IPS-NIHi7 (cell line): ENCODE measurements at regions not wholly inside any gene's neighbourhood (a gene's known extent, or its start where the extent isn't known, plus 50 kb on each side); places are given as distances from the start of the nearest gene placed in this dataset.
A peak's percentile ranks its signal among the peaks of the same experiment; 100 is the strongest.

ENCODE experiments used
- DNase-seq: peaks from one replicate; pipeline ENCODE4 v3.0.0; 2012; ENCODE audit warnings: mixed read lengths; ENCODE audit errors: extremely low spot score

GRCh38 chr9:25613709-25614108, 64.5 kb downstream of the TUSC1 start:
- no peak for DNase-seq

- no peak for DNase-seq
Observed at GRCh38 chr9:25603106-25603505, 75.1 kb downstream of the TUSC1 start.

DNA sequence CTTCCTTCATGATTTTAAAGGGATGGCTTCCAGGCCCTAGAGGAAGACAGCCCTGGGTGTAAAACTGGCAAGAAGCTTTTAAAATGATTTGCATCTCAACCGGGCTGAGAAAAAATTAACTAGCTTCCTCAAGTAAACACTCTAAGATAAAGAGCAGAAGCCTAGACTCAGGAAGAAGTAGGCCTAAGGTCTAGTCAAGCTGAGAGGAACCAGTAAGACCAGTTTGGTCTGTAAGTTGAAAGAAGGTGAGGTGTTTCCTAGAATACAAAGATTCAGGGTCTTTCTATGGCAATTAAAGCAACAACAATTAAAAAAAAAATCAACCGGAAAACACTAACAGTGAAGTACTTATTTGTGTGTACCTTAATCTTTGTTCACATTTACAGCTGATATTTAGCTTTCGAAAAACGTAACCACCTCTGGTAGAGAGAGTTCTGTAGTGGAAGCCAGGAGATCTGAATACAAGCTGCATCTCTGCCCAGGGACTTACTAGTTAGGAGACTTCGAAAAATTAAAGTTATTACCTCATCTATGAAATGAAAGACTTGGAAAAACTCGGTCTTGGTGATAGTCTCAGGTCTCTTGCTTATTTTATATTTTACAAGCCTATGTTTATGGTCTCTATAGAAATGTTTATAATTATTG, 75.7 kb downstream of the TUSC1 start:
- DNase-seq = peak; percentile 19

GRCh38 chr9:25600501-25600900, 77.7 kb downstream of the TUSC1 start:
- DNase-seq = no peak

DNA sequence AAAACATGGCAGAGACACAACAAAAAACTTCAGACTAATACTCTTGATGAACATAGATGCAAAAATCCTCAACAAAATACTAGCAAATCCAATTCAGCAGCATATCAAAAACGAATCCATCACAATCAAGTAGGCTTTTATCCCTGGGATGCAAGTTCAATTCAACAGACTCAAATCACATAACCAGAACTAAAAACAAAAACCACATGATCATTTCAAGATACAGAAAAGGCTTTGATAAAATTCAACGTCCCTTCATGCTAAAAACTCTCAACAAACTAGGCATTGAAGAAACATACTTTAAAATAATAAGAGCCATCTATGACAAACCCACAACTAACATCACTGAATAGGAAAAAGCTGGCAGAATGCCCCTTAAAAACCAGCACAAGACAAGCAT, 93.6 kb downstream of the TUSC1 start:
- DNase-seq = no peak

GRCh38 chr9:25573281-25573680, 105.0 kb downstream of the TUSC1 start:
- DNase-seq = no peak

- DNase-seq = no peak
Observed at GRCh38 chr9:25571491-25571890, 106.8 kb downstream of the TUSC1 start.

- no peak for DNase-seq
Observed at GRCh38 chr9:25570802-25571201, 107.4 kb downstream of the TUSC1 start.

DNA sequence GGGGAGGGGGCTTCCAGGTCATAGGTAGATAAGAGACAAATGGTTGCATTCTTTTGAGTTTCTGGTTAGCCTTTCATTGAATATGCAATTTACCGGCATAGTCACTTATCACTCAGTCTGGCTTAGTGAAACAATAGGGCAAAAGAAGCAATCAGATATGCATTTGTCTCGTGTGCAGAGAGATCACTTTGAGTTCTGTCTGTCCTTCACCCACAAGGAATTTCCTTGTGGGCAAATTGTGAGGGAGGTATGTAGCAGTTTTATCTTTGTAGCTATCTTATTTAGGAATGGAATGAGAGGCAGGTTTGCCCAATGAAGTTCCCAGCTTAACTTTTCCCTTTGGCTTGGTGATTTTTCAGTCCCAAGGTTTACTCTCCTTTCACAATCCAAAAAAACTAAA, 116.1 kb downstream of the TUSC1 start:
- DNase-seq = no peak

GRCh38 chr9:25557645-25558300, 120.5 kb downstream of the TUSC1 start:
- no peak for DNase-seq

DNA sequence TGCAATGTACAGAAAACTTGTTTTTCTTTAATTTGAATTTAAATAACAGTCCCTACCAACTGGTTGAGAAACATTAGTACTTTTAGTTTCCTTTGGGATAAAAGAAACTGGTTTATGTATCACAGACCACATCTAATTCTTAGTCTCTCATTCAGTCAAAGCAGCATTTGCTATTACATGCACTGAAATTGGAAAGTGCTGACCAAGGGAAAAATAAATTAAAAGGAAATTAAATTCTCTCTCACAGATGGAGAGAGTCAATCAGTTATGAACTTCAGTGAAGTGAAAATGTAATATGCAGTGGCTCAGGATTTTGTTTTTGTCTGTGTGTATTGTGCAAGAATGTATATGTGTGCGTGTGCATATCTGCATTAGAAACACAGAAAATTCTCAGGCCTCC, 121.7 kb downstream of the TUSC1 start:
- no peak for DNase-seq

DNA sequence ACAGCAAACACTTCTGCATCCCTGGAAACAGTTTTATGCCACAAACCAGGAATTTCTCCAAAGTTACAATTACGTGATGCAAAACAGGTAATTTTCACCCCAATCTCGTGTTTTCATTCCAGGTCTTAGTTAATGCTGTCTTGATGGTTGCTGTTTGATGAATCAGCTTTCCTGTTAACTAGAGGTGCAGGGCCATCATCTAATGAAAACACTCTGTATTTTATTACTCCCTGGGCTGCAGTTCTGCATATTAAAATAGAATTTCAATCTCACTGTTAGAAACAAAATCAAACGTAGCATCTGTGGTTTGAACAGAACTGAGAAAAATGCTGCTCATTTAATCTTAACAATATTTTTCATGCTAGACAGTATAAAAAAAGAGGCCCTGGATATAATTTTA, 129.4 kb downstream of the TUSC1 start:
- DNase-seq = no peak

GRCh38 chr9:25543806-25544205, 134.4 kb downstream of the TUSC1 start:
- no peak for DNase-seq

DNA sequence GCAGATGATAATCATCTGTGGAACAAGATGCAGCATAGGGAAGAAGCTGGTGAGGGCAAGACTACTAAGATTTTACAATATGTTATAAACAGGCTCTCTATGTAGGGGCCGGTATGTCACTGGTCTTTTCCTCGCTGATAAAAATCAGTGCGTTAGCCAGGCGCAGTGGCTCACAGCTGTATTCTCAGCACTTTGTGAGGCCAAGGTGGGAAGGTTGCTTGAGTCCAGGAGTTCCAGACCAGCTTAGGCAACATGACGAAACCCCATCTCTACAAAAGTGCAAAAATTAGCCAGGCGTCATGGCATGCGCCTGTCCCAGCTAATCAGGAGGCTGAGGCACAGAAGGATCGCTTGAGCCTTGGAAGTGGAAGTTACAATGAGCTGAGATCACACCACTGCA, 135.9 kb downstream of the TUSC1 start:
- no peak for DNase-seq

DNA sequence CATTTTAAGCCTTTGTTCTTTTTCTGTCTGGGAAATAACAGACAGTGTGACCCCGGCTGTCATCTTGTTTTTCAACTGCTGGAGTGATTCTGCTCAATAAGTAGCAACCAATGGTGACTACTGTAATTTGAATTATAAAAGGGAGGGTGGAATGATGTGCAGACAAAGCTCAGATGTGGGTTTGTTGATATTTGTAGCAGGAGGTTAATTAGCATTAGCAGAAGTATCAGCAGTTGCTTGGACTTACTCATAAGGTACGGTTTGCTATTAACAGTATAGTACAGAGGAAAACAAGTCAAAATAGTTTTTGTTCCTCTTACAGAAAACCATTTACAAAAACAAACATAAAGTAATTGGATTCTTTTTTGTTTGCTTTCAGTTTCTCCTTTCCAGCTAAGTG, 140.4 kb downstream of the TUSC1 start:
- DNase-seq = no peak

DNA sequence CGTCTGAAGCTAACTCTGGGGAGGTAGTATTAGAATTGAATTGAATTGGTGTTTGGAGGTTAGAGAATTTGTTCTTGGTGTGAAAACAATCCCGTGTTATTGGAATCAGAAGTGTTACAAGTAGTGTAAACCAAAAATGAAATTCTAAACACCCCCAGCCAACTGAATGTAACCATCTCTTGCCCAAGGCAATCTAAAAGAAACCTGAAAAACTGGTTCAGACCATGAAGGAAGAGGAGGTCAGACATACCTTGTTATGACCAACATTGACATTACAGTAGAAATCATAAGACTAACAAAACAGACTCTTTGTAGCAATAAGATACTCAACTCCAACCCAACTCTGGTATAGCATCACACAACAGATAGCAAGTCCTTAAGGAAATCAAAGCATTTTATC, 159.0 kb downstream of the TUSC1 start:
- DNase-seq = no peak

DNA sequence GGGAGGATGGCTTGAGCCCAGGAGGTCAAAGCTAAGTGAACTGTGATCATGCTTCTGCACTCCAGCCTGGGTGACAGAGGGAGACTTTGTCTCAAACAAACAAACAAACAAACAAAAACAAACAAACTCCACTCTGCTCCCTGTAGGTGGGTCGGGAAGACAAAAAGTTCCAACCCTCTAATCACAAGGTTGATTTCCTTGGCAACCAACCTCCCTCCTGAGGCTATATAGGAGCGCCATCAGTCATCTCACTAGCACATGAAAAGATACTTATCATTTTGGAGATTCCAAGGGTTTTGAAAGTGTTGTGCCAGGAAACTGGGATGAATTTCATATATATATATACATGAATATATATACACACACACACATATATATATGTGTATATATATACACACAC, 160.5 kb downstream of the TUSC1 start:
- DNase-seq = no peak

GRCh38 chr9:25513509-25514033, 164.7 kb downstream of the TUSC1 start:
- no peak for DNase-seq

- DNase-seq = no peak
Observed at GRCh38 chr9:25505644-25506043, 172.6 kb downstream of the TUSC1 start.

GRCh38 chr9:25481372-25481771, 196.9 kb downstream of the TUSC1 start:
- DNase-seq = peak; percentile 23

DNA sequence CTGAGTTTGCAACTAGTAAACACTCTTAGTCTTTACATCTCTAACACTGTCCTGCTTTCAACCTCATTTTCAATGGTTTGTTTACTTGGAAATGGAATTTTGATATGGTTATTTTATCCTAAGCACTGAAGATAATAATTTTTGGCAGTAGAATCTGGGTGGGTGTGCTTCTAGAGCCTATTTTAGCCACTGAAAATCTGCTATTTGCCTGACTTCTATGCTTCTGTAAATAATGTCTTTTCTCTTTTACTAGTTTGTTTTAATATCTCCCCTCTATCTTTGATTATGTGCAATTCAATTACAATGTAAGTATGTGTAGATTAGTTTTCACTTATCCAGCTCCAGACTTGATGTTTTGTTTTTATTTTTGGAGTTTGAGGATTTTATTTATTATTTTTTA, 197.5 kb downstream of the TUSC1 start:
- DNase-seq = no peak

DNA sequence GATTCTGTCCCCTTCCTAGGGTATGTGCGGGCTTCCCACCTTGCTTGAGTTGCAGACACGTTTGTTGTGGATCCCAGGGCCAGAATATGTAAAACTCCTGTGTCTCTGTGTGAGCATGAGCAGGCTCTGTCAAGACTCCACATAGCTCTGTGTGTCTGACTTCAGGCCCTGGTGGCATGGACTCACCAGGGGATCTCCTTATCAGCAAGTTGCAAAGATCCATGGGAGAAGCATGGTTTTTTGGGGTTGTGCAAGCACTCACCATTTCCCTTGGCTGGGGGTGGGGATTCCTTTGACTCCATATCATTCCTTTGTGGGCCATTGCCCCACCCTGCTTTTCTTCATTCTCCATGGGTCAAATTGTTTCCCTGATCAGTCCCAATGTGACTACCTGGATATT, 205.6 kb downstream of the TUSC1 start:
- no peak for DNase-seq

- no peak for DNase-seq
Observed at GRCh38 chr9:25472085-25472607, 206.1 kb downstream of the TUSC1 start.
